Ammon's horn (tissue), 1 donor: ENCODE measurements at regions not wholly inside any gene's neighbourhood (a gene's known extent, or its start where the extent isn't known, plus 50 kb on each side); places are given as distances from the start of the nearest gene placed in this dataset.
"Not testable (repeated sequence)": the region's sequence is repeated elsewhere in the genome, so short reads cannot be mapped to it uniquely, and the experiment has no call there.

ENCODE experiments used
- DNase-seq: peaks from one replicate; pipeline ENCODE4 v3.0.0-alpha.2; 2016; ENCODE audit warnings: low spot score

DNA sequence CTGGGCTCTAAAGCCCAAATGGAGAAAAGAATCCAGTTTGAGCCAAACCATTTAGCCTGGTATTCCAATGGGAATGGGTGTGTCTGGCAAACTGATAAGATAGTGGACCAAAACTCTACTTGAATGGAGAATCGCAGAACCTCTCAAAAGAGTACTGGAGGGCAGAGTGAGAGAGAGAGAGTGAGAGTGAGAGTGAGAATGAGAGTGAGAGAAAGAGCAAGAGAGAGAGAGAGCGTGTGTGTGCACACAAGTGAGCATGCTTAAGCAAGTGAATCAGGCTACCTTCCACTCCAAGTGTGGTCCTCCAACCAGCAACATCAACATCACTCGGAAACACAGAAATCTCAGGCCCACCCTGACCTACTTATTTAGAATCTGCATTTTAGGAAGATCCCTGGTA lies 58.8 kb downstream of the UQCRFS1 start:
- no peak for DNase-seq

DNA sequence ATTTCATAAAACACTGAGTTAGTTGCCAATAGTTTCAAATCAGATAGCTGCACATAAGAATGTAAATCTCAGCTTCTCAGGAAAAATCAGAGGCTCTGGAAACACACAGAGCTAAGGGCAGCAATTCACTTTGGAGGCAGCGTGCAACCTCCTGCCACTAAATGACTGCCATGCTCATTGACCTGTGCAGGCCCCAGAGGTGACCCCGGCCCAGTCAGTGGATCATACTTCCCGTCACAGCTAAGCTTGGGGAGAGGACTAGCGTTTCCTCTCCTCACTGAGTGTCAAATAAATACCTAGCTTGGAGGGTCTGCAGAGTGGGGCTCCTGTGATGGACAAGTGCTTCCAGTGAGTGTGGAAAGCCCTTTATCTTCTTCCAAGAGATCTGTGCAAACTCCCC lies 67.2 kb downstream of the UQCRFS1 start:
- no peak for DNase-seq

DNA sequence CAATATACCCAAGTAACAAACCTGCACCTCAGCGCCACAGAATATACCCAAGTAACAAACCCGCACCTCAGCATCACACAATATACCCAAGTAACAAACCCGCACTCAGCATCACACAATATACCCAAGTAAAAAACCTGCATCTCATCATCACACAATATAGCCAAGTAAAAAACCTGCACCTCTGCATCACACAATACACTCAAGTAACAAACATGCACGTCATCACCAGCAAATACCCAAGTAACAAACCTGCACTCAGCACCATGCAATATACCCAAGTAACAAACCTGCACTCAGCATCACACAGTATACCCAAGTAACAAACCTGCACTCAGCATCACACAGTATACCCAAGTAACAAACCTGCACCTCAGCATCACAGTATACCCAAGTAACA lies 69.8 kb downstream of the UQCRFS1 start:
- no peak for DNase-seq

DNA sequence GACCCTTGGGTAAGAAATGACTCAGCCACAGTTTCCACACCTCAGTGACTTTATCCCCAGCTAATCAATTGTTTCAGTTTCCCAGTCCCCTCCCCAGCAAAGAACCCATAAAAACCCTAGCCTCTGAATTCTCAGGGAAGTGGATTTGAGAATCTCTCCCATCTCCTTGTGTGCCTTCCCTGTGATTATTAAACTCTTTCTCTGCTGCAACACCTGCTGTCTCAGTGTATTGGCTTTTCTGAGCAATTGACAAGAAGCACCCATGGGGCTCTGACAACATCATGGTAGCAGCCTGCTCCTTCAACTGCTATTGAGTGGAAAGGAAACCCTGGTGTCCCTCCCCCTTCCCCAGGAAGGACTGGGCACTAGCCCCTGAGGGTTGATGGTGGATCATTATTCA lies 73.7 kb downstream of the UQCRFS1 start:
- DNase-seq, result no peak

DNA sequence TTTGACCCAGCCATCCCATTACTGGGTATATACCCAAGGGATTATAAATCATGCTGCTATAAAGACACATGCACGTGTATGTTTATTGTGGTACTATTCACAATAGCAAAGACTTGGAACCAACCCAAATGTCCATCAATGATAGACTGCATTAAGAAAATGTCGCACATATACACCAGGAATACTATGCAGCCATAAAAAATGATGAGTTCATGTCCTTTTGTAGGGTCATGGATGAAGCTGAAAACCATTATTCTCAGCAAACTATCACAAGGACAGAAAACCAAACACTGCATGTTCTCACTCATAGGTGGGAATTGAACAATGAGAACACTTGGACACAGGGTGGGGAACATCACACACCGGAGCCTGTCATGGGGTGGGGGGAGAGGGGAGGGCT lies 74.7 kb downstream of the UQCRFS1 start:
- DNase-seq, result not testable (repeated sequence)

DNA sequence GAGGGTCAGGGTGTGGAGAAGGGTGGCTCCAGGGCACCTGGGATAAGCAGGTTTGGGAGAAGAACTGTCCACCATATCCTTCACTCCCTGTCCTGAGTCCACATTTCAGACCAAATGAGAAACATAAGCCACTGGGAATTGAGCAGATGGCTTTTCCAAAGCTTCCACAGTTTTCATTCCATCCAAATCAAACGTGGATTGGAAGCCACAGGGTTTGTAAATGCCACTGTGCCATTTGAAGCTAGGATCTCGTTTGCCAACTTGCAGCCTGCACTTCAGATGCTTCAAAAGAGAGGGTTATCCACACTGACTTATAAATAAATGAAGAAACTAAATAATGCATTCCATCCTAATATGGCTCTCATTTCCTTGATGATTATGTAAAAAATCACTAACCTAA lies 81.5 kb downstream of the UQCRFS1 start:
- no peak for DNase-seq

DNA sequence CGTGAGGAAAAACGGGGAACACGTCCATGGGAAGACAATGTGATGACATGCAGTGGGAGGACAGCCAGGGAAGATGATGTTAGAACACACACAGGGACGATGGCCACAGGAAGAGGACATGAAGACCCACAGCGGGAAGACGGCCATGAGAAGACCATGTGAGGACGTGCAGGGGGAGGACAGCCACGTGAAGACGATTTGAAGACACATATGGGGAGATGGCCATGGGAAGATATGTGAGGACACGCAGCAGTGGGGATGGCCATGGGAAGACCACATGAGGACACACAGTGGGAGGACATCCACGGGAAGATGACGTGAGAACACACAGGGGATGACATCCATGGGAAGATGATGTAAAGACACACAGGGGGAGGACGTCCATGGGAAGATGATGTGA lies 83.8 kb downstream of the UQCRFS1 start:
- DNase-seq, result no peak

DNA sequence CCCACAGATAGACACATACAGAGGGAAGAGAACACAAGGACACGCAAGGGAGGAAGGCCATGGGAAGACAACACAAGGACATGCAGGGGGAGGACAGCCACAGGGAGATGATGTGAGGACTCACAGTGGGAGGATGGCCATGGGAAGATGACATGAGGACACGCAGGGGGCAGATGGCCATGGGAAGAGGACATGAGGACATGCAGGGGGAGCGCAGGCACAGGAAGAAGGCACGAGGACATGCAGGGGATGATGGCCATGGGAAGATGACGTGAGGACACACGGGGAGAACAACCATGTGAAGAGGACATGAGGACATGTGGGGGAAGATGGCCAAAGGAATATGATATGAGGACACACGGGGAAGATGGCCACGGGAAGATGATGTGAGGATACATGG lies 84.7 kb downstream of the UQCRFS1 start:
- no peak for DNase-seq

DNA sequence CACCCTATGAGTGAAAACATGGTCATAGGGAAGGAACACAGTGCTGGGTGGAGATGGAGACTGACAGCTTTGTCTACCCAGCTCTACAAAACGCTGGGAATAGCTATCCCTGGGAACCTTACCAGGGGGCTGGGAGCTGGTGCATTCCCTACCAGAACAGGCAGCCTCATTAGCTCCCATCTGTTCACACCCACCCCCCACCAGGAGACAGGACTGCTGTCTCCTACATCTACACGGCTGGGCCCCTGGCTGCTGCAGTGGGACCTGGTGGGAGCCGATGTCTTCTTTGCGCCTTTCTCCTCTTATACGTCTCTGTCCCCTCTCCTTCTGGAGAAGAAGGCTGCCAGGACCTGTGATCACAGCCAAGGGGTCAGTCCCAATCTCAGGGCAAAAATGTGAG lies 90.8 kb downstream of the UQCRFS1 start:
- DNase-seq, result no peak

DNA sequence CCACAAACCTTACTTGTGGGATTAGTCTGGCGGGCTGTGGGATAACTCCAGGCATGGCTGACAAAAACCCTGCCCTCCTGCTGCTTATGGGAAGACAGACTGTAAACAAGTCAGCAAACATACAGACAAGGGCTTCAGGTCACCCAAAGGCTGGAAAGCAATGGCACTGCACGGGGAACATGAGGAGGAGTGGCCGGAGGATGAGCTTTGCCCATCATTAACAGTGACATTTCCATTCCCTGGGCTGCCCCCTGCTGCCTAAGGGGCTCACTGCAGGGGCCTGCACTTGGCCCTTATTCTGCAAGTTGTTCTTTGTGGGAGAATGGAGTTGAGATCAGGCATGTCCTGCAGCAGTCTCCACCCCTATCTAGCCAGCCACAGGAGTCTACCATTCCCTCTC lies 91.3 kb downstream of the UQCRFS1 start:
- DNase-seq, result no peak

DNA sequence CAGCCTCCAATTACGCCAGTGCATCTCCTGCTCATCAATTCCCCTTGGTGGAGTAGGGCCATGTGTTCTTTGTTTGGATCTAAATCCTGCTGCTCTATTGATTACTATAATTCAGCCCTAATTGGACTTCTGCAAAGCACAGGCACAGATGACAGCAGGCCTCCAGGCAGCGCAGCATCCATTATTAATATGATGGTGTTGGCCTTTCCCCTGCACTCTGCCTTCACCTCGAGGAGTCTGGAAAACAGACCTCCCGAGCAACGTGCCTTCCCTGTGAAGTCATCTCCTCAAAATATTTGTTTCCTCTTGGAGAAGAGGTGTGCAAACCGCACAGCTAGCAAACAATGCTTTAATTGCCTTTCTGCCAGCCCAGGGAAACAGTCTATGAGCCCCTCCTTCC lies 92.5 kb downstream of the UQCRFS1 start:
- no peak for DNase-seq

DNA sequence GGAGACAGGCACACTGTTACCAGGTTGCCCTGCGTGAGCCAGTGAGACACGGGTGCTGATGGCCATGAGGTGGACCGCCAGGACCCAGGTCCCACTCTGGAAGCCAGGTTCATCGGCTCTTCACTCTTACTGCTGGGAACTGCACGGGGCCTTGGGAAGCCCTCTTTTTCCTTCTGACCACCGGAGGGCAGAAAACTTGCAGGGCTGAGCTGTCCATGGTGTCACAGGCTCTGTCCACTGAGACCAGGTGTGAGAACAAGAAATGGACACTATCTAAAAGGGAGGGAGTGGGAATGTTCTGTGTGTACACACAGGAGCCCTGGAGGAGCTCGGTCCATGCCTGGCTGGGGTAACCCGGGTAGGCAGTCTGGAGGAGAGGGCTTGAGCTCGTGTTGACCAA lies 93.4 kb downstream of the UQCRFS1 start:
- no peak for DNase-seq

DNA sequence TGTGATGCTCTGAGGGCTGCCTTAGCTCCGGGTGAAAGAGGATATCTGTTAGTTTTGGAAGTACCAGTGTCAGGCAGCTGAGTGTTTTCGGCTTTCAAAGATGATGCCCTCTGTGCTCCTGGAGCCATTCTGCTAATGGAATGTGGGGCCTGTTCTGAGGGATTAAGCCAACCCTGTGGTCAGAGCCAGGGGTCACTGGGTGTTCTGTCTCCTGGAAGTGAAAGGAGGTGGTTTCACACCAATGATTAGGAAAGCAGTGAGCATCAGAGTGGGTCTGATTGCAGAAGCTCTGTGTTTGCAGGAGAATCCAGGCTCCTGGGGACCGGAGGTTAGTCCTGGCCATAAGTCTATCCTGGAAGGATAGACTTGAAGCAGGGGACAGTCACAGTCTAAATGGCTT lies 94.6 kb downstream of the UQCRFS1 start:
- no peak for DNase-seq

DNA sequence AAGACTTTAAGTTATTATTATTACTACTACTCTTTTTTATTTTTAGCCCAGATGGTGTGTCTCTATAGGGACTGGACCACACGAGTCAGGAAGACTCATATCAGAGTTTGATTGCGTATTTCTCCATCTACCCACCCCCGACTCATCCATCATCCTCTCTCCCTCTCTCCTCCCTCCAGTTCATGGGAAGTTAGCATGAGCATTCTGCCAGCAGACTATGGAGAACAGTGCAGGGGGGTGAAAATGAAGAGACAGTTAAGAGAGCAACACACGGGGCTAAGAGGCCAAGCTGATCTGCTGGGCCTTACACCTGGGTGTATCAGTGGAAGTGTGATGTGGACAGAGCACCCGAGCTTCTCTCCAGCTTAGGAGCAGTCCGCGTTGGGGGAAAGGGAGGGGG lies 95.0 kb downstream of the UQCRFS1 start:
- no peak for DNase-seq

DNA sequence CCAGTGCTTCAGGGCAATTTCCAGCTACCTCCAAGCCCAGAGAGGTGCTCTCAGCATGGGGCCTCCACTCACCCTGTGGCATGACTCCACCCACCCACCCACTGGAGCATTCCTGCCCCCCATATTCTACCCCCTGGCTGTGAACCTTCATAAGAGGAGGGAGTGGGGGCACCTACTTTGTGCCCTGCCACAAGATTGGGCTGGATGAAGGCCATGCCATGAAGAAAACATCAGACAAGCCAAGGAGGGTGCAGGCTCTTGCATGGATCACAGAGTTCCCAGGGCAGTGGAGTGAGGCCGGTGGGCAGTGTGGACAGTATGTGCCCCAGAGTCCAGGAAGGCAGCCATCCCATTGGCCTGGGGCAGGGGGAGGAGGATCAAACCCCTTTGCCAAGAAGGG lies 97.8 kb downstream of the UQCRFS1 start:
- DNase-seq, result no peak

DNA sequence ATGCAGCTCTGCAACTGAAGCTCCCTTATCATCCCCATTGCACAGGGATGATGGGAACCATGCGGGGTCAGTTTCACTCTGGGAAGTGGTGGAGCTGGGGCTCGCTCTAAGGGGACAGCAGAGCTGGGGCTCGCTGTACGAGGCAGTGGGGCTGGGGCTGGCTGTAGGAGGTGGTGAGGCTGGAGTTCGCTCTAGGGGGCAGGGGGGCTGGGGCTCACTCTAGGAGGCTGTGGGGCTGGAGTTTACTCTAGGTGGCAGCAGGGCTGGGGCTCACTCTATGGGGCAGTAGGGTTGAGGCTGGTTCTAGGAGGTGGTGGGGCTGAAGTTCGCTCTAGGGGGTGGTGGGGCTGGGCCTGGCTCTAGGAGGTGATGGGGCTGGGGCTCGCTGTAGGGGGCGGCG lies 99.1 kb downstream of the UQCRFS1 start:
- no peak for DNase-seq

DNA sequence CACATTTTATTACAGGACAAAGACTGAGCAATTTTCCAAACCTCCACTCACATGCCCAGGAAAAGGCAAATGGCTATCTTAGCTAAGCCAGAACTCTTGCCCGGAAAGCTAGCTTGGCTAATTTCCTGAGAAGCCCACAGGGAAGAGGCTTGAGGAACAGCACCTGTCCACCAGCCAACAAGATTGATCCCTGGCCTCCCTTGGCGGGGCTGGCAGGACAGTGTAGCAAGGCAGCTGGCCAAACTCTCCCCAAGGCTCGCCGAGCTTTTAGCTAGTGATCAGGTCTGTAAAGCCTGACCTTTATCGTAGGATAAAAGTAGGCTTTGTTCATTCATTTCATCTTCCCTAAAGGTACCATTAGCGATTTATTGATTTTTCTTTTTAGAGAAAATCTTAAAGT lies 101.4 kb downstream of the UQCRFS1 start:
- no peak for DNase-seq

DNA sequence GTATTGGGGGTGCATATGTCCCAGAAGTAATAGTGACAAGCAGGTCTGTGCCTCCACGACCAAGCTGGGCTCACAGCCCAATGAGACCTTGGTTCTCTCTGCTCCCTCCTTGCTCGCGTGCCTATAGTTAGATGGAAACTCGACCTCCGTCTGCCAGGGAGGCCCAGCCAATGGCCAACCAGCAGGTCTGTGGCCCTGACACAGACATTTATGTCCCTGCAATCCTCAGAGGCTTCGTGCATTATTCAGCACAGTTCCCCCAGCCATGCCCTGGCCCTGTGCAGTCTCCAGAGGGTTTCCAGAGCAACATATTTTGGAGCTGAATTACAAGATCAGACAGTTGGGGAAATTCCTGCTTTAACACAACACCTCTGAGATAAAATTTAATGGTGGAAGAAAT lies 105.1 kb downstream of the UQCRFS1 start:
- no peak for DNase-seq

DNA sequence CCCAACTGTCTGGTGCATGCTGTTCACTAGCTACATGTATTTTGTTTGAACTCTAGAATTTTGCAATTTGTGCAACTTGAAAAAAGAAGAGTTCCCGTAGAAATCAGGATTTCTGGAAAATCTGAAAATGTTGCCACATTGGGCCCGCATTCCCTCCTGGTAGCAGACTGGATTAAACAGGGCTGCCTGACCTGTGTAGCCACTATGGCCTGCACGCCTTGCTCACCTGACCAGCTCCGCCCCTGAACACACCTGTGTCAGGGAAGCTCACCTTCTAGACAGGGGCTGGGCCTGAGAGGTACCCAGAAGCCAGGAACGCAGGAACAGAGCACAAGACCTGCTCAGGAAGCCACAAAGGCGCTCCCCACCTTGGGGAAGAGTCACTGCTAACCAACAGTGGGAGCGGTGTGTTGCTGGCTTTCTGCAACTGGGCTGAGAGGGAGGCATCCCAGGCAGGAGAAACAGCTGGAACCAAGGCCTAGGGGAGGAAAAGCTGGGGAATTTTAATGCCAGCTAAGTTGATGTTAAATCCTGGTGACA lies 106.5 kb downstream of the UQCRFS1 start:
- no peak for DNase-seq

DNA sequence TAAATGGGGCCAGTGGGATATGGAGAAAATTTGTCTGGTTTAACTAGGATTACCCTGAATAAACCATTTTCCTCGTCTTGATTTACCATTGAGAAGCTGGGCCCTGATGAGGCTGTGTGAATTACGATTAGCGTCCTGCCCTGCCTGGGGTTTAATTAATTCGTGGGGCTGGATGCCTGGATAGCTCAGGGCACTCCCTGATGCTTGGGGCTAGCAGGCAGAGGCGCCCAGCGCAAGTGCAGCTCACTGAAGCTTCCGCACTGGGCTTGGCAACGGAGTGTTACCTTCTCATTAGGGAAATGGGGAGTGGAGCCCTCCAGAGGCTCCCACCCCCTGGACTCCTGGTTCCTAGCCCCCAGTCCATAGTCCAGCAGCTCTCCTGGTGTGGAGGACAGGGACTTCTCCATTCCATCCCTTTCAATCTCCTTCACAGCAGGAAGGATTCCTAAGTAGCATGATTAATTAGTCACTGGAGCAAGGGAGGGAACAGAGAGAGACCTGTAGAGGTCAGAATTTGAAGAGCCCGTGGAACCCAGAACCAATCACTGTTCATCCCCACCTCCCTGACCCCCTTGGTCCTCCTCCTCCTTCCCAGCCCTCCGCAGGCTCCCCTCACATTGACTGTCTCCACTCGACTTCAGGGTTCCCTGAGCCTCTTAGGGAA lies 107.2 kb downstream of the UQCRFS1 start:
- no peak for DNase-seq

DNA sequence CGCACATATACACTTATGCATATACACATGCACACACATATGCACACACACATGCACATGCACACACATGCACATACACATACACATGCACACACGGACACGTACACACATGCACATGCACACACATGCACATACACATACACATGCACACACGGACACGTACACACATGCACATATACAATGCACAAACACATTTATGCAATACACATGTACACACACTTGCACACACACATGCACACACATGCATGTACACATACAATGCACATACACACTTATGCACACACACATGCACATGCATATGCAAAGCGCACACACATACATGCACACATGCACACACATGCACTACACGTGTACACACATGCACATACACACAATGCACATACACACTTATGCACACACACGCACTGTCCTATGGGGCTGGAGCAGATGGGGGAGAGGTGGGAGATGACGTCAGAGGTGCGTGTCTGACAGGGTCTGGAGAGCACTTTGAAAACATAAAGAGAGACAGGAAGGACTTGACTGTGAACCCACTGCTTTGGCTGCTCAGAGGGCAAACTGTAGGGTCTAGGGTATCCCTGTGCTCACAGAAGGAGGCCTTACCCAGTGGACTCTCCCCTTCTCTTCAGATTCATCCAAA lies 108.2 kb downstream of the UQCRFS1 start:
- no peak for DNase-seq

DNA sequence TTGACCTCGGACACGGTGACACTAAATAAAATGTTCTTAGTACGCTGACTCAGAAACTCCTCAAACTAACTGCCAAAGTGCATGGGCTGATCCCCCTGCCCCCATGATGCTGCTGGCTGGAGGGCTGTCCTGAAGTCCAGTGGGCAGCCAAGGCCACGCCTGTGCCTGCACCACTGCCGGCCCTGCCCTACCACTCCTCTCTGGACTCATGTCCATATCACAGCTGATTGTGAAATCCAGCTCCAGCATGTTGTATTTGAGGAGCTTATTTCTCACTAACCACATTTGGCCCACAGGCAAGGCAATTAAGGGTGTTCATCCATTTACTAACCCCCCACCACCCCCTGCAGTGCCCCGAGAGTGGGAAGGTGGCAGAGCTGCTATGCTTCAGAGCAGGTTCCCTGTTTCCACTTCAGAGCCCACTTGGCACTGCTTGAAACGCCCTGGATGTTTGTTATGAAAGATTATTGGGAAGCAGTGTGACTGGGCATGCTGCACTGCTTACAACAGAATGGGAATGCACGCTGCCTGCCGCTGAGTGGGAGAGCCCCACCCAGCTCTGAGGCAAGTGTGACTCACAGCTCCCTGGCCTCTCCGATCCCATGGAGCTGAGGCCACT lies 114.0 kb downstream of the UQCRFS1 start:
- DNase-seq, result peak; percentile 62

DNA sequence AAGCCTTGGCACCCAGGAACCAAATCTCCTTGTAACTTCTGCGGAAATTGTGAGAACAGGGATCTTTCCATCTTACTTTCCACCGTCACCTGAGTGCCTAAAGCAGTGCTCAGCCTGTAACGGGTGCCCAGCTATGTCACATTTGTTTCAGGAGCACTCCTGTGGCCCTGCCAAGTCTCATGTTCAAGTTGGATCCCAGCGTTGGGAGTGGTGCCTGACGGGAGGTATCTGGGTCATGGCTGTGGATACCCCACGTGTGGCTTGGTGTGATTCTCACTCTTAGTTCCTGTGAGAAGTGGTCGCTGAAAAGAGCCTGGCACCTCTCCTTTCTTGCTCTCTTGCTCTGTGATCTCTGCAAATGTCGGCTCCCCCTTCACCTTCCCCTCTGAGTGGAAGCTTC lies 114.9 kb downstream of the UQCRFS1 start:
- no peak for DNase-seq

DNA sequence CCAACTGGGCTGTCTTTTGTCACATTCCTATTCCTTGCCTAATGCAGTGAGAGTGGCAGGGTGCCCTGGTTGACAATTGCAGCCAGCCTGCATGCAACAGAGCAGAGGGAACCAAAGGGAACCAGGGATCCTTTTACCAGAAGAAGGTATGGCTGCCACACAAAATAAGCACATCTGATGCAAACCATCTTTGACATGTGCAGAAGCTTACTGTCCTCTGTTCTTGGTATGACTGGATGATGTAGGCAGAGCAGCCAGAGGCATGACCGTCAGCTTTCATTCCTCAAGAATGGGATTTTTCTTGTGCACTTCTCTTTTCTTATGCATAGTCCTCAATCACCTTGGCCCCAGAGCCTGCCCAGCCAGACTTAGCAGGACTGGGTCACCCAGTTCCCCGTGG lies 116.1 kb downstream of the UQCRFS1 start:
- DNase-seq, result no peak
